ENCODE measurements at regions not wholly inside any gene's neighbourhood (a gene's known extent, or its start where the extent isn't known, plus 50 kb on each side); places are given as distances from the start of the nearest gene placed in this dataset.

GRCh38 chr5:3793162-3793561 lies 197.5 kb downstream of the IRX1 start:
- no peak for DNase-seq (ENCODE audit: low spot score)
- Mint-ChIP-seq H3K27ac (no peak overlapping the region), H3K27me3 (ENCODE audit: low read depth) (no peaks in the 10 kb centered on the region), H3K9me3 (peaks cover 9% of the 10 kb centered on the region), H3K4me1 (ENCODE audit: low read depth) (no peaks in the 10 kb centered on the region), H3K4me3 (ENCODE audit: low read depth) (no peak overlapping the region), H3K36me3 (ENCODE audit: low read depth) (no peaks in the 10 kb centered on the region)
- intact Hi-C loops (cut with micrococcal nuclease): no loop called here

GRCh38 chr5:3794611-3795010 lies 199.0 kb downstream of the IRX1 start:
- no peak for DNase-seq (ENCODE audit: low spot score)
- H3K4me1 Mint-ChIP-seq (ENCODE audit: low read depth): no peaks in the 10 kb centered on the region
- intact Hi-C loops (cut with micrococcal nuclease): no loop called here
- H3K4me3 Mint-ChIP-seq (ENCODE audit: low read depth): no peak overlapping the region
- no peaks in the 10 kb centered on the region for H3K36me3 Mint-ChIP-seq (ENCODE audit: low read depth)
- H3K27ac Mint-ChIP-seq: no peak overlapping the region
- H3K27me3 Mint-ChIP-seq (ENCODE audit: low read depth): no peaks in the 10 kb centered on the region
- peaks cover 5% of the 10 kb centered on the region for H3K9me3 Mint-ChIP-seq

- Mint-ChIP-seq H3K36me3 (ENCODE audit: low read depth) (no peaks in the 10 kb centered on the region), H3K27ac (no peak overlapping the region), H3K4me1 (ENCODE audit: low read depth) (no peaks in the 10 kb centered on the region), H3K27me3 (ENCODE audit: low read depth) (no peaks in the 10 kb centered on the region), H3K9me3 (peaks cover 5% of the 10 kb centered on the region), H3K4me3 (ENCODE audit: low read depth) (no peak overlapping the region)
- no peak for DNase-seq (ENCODE audit: low spot score)
- intact Hi-C loops (cut with micrococcal nuclease): no loop called here
These were observed 201.1 kb downstream of the IRX1 start for GRCh38 chr5:3796736-3797135.

- H3K27ac Mint-ChIP-seq: no peak overlapping the region
- no peak overlapping the region for H3K4me3 Mint-ChIP-seq (ENCODE audit: low read depth)
- H3K27me3 Mint-ChIP-seq (ENCODE audit: low read depth): no peaks in the 10 kb centered on the region
- DNase-seq (ENCODE audit: low spot score): no peak
- H3K9me3 Mint-ChIP-seq: peaks cover 6% of the 10 kb centered on the region
- H3K4me1 Mint-ChIP-seq (ENCODE audit: low read depth): no peaks in the 10 kb centered on the region
- H3K36me3 Mint-ChIP-seq (ENCODE audit: low read depth): no peaks in the 10 kb centered on the region
- intact Hi-C loops (cut with micrococcal nuclease): no loop called here
These were observed 206.3 kb downstream of the IRX1 start for GRCh38 chr5:3801967-3802366.

- H3K27ac Mint-ChIP-seq: no peak overlapping the region
- DNase-seq (ENCODE audit: low spot score): no peak
- H3K36me3 Mint-ChIP-seq (ENCODE audit: low read depth): no peaks in the 10 kb centered on the region
- H3K4me1 Mint-ChIP-seq (ENCODE audit: low read depth): no peaks in the 10 kb centered on the region
- no peak overlapping the region for H3K4me3 Mint-ChIP-seq (ENCODE audit: low read depth)
- intact Hi-C loops (cut with micrococcal nuclease): no loop called here
- no peaks in the 10 kb centered on the region for H3K27me3 Mint-ChIP-seq (ENCODE audit: low read depth)
- H3K9me3 Mint-ChIP-seq: peaks cover 20% of the 10 kb centered on the region
These were observed 213.8 kb downstream of the IRX1 start for GRCh38 chr5:3809455-3809854.

GRCh38 chr5:3811116-3811515 lies 215.5 kb downstream of the IRX1 start:
- Mint-ChIP-seq H3K4me1 (ENCODE audit: low read depth) (no peaks in the 10 kb centered on the region), H3K9me3 (peaks cover 23% of the 10 kb centered on the region), H3K4me3 (ENCODE audit: low read depth) (no peak overlapping the region), H3K36me3 (ENCODE audit: low read depth) (no peaks in the 10 kb centered on the region), H3K27ac (no peak overlapping the region), H3K27me3 (ENCODE audit: low read depth) (no peaks in the 10 kb centered on the region)
- no peak for DNase-seq (ENCODE audit: low spot score)
- intact Hi-C loops (cut with micrococcal nuclease): no loop called here

GRCh38 chr5:3818624-3819023 lies 223.0 kb downstream of the IRX1 start:
- DNase-seq (ENCODE audit: low spot score): no peak
- H3K27me3 Mint-ChIP-seq (ENCODE audit: low read depth): no peaks in the 10 kb centered on the region
- H3K9me3 Mint-ChIP-seq: peaks cover 21% of the 10 kb centered on the region
- intact Hi-C loops (cut with micrococcal nuclease): no loop called here
- H3K4me3 Mint-ChIP-seq (ENCODE audit: low read depth): no peak overlapping the region
- no peak overlapping the region for H3K27ac Mint-ChIP-seq
- no peaks in the 10 kb centered on the region for H3K36me3 Mint-ChIP-seq (ENCODE audit: low read depth)
- H3K4me1 Mint-ChIP-seq (ENCODE audit: low read depth): no peaks in the 10 kb centered on the region

GRCh38 chr5:3825531-3826451 lies 230.2 kb downstream of the IRX1 start:
- intact Hi-C loops (cut with micrococcal nuclease): no loop called here
- Mint-ChIP-seq H3K9me3 (peaks cover 4% of the 10 kb centered on the region), H3K4me1 (ENCODE audit: low read depth) (no peaks in the 10 kb centered on the region), H3K27ac (no peak overlapping the region), H3K4me3 (ENCODE audit: low read depth) (no peak overlapping the region), H3K36me3 (ENCODE audit: low read depth) (no peaks in the 10 kb centered on the region), H3K27me3 (ENCODE audit: low read depth) (no peaks in the 10 kb centered on the region)
- no peak for DNase-seq (ENCODE audit: low spot score)

- Mint-ChIP-seq H3K27ac (no peak overlapping the region), H3K27me3 (ENCODE audit: low read depth) (no peaks in the 10 kb centered on the region), H3K36me3 (ENCODE audit: low read depth) (no peaks in the 10 kb centered on the region), H3K9me3 (peaks cover 9% of the 10 kb centered on the region), H3K4me3 (ENCODE audit: low read depth) (no peak overlapping the region), H3K4me1 (ENCODE audit: low read depth) (no peaks in the 10 kb centered on the region)
- intact Hi-C loops (cut with micrococcal nuclease): no loop called here
- no peak for DNase-seq (ENCODE audit: low spot score)
These were observed 232.0 kb downstream of the IRX1 start for GRCh38 chr5:3827624-3828023.

GRCh38 chr5:3828761-3829160 lies 233.1 kb downstream of the IRX1 start:
- peaks cover 5% of the 10 kb centered on the region for H3K9me3 Mint-ChIP-seq
- DNase-seq (ENCODE audit: low spot score): no peak
- H3K27ac Mint-ChIP-seq: no peak overlapping the region
- no peaks in the 10 kb centered on the region for H3K36me3 Mint-ChIP-seq (ENCODE audit: low read depth)
- intact Hi-C loops (cut with micrococcal nuclease): no loop called here
- no peak overlapping the region for H3K4me3 Mint-ChIP-seq (ENCODE audit: low read depth)
- H3K4me1 Mint-ChIP-seq (ENCODE audit: low read depth): no peaks in the 10 kb centered on the region
- no peaks in the 10 kb centered on the region for H3K27me3 Mint-ChIP-seq (ENCODE audit: low read depth)

GRCh38 chr5:3833566-3833965 lies 237.9 kb downstream of the IRX1 start:
- no peaks in the 10 kb centered on the region for H3K27me3 Mint-ChIP-seq (ENCODE audit: low read depth)
- H3K9me3 Mint-ChIP-seq: peaks cover 5% of the 10 kb centered on the region
- H3K36me3 Mint-ChIP-seq (ENCODE audit: low read depth): no peaks in the 10 kb centered on the region
- no peaks in the 10 kb centered on the region for H3K4me1 Mint-ChIP-seq (ENCODE audit: low read depth)
- no peak overlapping the region for H3K4me3 Mint-ChIP-seq (ENCODE audit: low read depth)
- no peak overlapping the region for H3K27ac Mint-ChIP-seq
- intact Hi-C loops (cut with micrococcal nuclease): no loop called here
- DNase-seq (ENCODE audit: low spot score): no peak

- intact Hi-C loops (cut with micrococcal nuclease): no loop called here
- Mint-ChIP-seq H3K4me3 (ENCODE audit: low read depth) (no peak overlapping the region), H3K36me3 (ENCODE audit: low read depth) (no peaks in the 10 kb centered on the region), H3K9me3 (peaks cover 5% of the 10 kb centered on the region), H3K4me1 (ENCODE audit: low read depth) (no peaks in the 10 kb centered on the region), H3K27ac (no peak overlapping the region), H3K27me3 (ENCODE audit: low read depth) (no peaks in the 10 kb centered on the region)
- no peak for DNase-seq (ENCODE audit: low spot score)
These were observed 240.2 kb downstream of the IRX1 start for GRCh38 chr5:3835811-3836210.

- intact Hi-C loops (cut with micrococcal nuclease): no loop called here
- Mint-ChIP-seq H3K27ac (no peak overlapping the region), H3K27me3 (ENCODE audit: low read depth) (no peaks in the 10 kb centered on the region), H3K36me3 (ENCODE audit: low read depth) (no peaks in the 10 kb centered on the region), H3K9me3 (peaks cover 3% of the 10 kb centered on the region), H3K4me3 (ENCODE audit: low read depth) (no peak overlapping the region), H3K4me1 (ENCODE audit: low read depth) (no peaks in the 10 kb centered on the region)
- DNase-seq (ENCODE audit: low spot score): no peak
These were observed 240.9 kb downstream of the IRX1 start for GRCh38 chr5:3836528-3836927.

Measured in activated T-helper 2 cell treated with anti-CD3 and anti-CD28 coated beads, Interferon-gamma antibody, Interleukin-2, Interleukin-4, amounts not matched to agents 10 μg/mL and 5 μg/mL and 100 μg/mL, durations not matched to agents 14 hours and 24 hours and 36 hours (primary cell).